GM12875 (cell line): ENCODE measurements at regions not wholly inside any gene's neighbourhood (a gene's known extent, or its start where the extent isn't known, plus 50 kb on each side); places are given as distances from the start of the nearest gene placed in this dataset.

ENCODE experiments used
- H3K4me3 ChIP-seq: one replicate; pipeline ENCODE4 v1.5.1; 2011; ENCODE audit warnings: low read depth, low read length, control low read depth
- TF ChIP-seq, protein P1 (sequence below): IDR thresholded peaks from 2 replicates; pipeline ENCODE4 v1.5.1; 2011; ENCODE audit warnings: low read depth, mild to moderate bottlenecking, control low read depth, inconsistent platforms, low read length, moderate library complexity, borderline replicate concordance; ENCODE audit not compliant: insufficient read depth

DNA sequence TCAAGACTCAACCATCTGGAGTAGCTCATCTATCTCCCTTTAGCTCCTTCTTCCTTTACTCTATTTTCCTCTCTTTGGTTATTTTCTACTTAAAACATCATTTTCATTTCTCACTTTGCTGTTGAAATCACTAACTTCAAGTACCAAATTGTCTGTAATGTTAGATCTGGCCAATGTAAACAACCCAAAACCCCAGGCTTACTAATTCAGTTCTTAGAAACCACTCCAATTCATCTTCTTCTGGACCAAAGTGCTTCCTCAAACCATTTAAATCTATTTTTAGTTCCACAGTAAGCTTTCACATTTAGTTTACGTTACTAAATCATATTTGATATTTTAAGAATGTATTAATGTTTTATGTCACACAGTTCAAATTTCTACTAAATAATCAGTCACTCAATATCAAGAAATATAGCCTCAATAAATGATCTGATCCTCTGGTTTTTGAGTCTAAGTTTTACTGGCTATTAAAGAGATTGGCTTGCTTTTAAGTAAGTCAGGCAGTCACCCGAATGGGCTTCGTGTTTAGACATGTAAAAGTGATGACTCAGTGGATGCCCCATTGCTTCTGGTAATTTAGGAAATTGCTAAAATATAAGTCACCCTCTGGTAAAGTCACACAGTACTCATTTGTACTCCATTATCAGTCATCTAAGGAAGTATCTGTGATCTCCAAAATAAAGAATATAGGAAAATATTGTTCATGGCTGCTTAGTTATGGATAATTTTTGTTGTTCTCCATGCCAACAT, 527.2 kb upstream of the SOX11 start:
- H3K4me3 ChIP-seq: no peak overlapping the region
- TF ChIP-seq, protein P1, sequence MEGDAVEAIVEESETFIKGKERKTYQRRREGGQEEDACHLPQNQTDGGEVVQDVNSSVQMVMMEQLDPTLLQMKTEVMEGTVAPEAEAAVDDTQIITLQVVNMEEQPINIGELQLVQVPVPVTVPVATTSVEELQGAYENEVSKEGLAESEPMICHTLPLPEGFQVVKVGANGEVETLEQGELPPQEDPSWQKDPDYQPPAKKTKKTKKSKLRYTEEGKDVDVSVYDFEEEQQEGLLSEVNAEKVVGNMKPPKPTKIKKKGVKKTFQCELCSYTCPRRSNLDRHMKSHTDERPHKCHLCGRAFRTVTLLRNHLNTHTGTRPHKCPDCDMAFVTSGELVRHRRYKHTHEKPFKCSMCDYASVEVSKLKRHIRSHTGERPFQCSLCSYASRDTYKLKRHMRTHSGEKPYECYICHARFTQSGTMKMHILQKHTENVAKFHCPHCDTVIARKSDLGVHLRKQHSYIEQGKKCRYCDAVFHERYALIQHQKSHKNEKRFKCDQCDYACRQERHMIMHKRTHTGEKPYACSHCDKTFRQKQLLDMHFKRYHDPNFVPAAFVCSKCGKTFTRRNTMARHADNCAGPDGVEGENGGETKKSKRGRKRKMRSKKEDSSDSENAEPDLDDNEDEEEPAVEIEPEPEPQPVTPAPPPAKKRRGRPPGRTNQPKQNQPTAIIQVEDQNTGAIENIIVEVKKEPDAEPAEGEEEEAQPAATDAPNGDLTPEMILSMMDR: no peak

DNA sequence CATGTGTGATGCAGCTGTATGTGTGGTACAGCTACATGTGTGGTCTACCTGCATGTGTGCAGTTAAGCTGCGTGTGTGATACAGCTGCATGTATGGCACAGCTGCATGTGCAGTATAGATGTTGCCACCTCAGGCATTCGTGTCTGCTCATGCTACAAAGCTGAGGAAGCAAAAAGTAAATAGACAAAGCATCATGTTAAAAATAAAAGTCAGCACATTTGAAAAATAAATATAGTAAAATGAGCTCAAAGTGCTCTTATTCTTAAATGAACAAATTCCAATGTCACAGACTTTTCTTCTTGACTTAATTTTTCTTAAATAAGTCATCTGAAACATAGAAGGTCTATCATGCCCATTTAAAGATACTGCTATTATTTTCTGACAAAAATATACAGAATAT, 519.3 kb upstream of the SOX11 start:
- TF ChIP-seq, protein P1: no peak
- no peak overlapping the region for H3K4me3 ChIP-seq

DNA sequence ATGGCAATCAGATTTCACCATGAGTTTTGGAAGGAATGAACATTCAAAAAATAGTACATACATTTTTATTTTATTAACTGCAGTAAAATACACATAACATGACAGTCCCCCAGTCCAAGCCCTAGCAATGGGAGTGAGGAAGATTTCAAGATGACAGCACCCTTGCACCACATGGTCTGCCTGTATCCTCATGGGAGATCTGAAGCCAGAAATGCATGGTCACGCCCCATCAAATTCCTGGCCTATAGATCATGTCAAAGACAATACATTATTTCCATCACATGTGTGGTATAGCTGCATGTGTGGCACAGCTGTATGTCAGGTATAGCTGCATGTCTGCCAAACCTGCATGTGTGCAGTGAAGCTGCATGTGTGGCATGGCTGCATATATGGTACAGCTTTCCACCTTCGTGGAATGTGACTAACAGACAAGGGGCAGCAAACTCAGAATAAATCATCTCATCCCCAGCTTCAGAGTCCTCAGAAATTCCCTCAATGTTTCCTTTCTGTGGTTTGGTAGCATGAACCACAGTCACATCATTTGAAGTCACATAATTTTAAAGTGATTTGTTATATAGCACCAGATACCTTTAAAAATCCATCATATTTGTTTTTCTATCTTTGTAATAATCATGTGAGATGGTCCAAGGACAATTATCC, 518.2 kb upstream of the SOX11 start:
- TF ChIP-seq, protein P1: no peak
- no peak overlapping the region for H3K4me3 ChIP-seq

DNA sequence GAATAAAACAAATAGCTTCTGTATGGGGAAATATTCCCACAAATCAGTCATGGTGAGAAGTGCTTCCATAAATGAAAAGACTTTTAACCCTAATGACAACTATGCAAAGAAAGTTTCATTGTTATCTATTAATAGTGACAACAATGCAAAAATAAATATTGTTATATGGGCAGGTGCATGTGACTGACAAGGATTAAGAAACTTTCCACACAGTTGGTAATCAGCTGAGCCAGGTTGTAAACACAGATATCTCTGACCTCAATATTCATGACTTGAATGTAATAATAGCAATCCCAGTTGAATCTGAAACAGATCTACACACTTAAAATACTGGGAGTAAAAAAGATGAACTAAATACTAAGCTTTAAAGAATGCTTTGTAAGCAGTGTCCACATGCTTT, 517.0 kb upstream of the SOX11 start:
- TF ChIP-seq, protein P1: no peak
- H3K4me3 ChIP-seq: no peak overlapping the region

DNA sequence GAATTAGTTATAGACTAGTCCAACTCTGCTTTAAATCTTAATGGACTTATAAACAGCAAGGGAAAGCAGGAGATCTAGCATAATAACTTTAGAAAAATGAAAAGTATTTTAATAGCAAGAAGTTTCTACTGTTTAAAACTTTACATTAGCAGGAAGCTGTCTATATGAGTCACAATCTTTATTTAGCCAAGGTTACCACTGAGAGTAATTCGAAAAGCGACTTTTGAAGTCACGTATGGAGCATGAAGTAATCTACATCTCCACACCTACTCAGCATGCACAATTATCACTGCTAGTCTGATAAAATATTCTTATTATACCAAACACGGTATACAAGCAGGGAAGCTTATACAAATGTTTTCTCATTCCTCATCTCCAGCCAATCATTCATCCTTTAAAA, 515.4 kb upstream of the SOX11 start:
- H3K4me3 ChIP-seq: no peak overlapping the region

DNA sequence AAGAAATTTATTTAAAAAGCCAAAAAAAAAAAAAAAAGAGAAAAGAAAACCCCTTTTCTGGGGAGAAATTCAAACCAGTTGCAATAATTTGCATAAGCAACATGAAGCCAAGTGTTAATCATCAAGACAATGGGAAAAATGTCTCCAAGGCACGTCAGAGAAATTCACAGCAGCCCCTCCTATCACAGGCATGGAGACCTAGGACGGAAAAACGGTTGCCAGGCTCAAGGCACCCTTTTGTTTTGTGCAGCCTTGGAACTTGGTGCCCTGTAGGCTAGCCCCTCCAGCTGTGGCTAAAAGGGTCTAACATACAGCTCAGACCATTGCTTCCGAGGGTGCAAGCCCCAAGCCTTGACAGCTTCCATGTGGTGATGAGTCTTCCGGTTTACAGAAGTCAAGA, 509.2 kb upstream of the SOX11 start:
- TF ChIP-seq, protein P1: no peak
- no peak overlapping the region for H3K4me3 ChIP-seq

More for the DNA sequence above, 515.4 kb upstream of the SOX11 start:
- TF ChIP-seq, protein P1: no peak

DNA sequence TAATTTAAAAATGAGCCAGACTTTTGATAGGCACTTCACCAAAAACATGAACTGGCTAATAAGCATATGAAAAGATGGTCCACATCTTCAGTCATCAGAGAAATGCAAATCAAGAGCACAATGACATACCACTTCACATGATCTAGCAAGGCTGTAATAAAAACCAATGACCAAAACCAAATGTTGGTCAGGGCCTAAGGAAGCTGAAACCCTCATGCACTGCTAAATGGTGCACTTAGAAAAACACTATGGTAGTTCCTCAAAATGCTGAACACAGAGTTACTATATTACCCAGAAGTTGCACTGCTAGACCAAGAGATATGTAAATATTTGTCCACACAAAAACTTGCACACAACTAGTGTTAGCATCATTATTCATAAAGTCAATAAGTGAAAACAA, 504.9 kb upstream of the SOX11 start:
- TF ChIP-seq, protein P1: no peak

More for the DNA sequence above, 504.9 kb upstream of the SOX11 start:
- no peak overlapping the region for H3K4me3 ChIP-seq
